IPS-20b (cell line): ENCODE measurements at regions not wholly inside any gene's neighbourhood (a gene's known extent, or its start where the extent isn't known, plus 50 kb on each side); places are given as distances from the start of the nearest gene placed in this dataset.
"Not testable (repeated sequence)": the region's sequence is repeated elsewhere in the genome, so short reads cannot be mapped to it uniquely, and the experiment has no call there.

Experiments
- H3K27ac ChIP-seq: one replicate; pipeline ENCODE4 v1.5.1; 2013; ENCODE audit warnings: low read length
- H3K27me3 ChIP-seq: 2 replicates; pipeline ENCODE4 v1.6.1; 2013; ENCODE audit warnings: mild to moderate bottlenecking, low read length, inconsistent platforms; ENCODE audit not compliant: insufficient read depth
- H3K36me3 ChIP-seq: 2 replicates; pipeline ENCODE4 v1.6.1; 2013; ENCODE audit warnings: low read depth, mild to moderate bottlenecking, inconsistent platforms, low read length, moderate library complexity; ENCODE audit not compliant: insufficient read depth
- H3K4me1 ChIP-seq: 2 replicates; pipeline ENCODE4 v1.6.1; 2013; ENCODE audit warnings: mild to moderate bottlenecking, control low read depth, inconsistent platforms, low read length, moderate library complexity; ENCODE audit not compliant: insufficient read depth
- H3K4me3 ChIP-seq: 2 replicates; pipeline ENCODE4 v1.5.1; 2013; ENCODE audit warnings: mild to moderate bottlenecking, low read length, inconsistent platforms
- H3K9ac ChIP-seq: 2 replicates; pipeline ENCODE4 v1.6.1; 2013; ENCODE audit warnings: low read depth, mild to moderate bottlenecking, inconsistent platforms, low read length, moderate library complexity
- H3K9me3 ChIP-seq: 2 replicates; pipeline ENCODE4 v1.6.1; 2013; ENCODE audit warnings: mild to moderate bottlenecking, low read depth, low read length, inconsistent platforms; ENCODE audit not compliant: insufficient read depth

DNA sequence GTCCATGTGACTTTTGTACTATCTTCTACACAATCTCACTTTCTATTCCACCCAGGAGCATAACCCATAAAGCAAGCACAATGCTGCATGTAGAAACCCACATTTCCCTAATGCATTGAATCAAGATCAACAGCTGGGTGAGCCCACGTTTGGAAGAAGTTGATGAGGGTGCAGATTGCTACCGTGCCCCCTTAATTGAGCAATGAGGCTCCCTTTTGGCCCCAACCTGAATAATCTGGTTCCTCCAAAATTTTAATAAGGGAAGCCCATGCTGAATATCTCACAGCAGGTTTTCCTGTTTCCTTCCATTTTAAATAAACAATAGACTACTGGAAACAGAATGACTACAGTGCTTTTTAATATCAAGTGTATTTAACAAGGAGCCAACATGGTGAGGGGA, 403.6 kb upstream of the SGCG start:
- H3K27me3 ChIP-seq = no peaks in the 10 kb centered on the region

DNA sequence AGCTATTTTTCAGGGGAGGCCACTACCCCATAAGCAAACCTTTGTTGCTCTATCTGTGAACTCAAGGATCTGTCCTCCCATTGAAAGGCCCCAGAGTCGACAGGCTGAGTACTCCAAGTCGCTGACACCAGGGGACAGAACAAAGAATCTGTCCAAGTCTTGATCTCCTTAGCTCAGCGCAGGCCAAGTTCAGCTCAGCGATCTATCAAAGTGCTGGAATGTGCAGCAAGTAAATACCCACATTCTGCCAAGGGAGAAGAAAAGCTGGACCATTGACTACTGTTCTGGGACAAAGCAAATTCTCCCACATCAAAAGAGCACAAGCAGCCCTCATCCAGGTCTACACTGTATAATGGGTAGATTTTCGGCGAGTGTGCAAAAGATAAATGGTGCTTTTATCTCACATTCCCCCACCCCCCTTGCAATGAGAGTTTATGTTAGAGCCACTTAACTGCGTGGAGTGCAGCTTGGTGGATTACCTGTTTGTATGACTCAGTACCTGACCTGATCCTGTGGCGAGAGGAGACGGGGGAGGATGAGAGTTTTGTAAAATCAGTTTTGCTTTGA, 391.7 kb upstream of the SGCG start:
- no peaks in the 10 kb centered on the region for H3K9me3 ChIP-seq
- no peak overlapping the region for H3K4me3 ChIP-seq
- H3K27me3 ChIP-seq = no peaks in the 10 kb centered on the region
- H3K4me1 ChIP-seq = no peaks in the 10 kb centered on the region
- H3K9ac ChIP-seq = no peak overlapping the region
- no peaks in the 10 kb centered on the region for H3K36me3 ChIP-seq
- H3K27ac ChIP-seq = no peak overlapping the region

More for the DNA sequence above, 403.6 kb upstream of the SGCG start:
- H3K4me3 ChIP-seq = no peak overlapping the region
- H3K4me1 ChIP-seq = no peaks in the 10 kb centered on the region
- no peaks in the 10 kb centered on the region for H3K36me3 ChIP-seq
- no peaks in the 10 kb centered on the region for H3K9me3 ChIP-seq
- H3K27ac ChIP-seq = no peak overlapping the region
- no peak overlapping the region for H3K9ac ChIP-seq

- no peaks in the 10 kb centered on the region for H3K4me1 ChIP-seq
- no peak overlapping the region for H3K27ac ChIP-seq
- no peaks in the 10 kb centered on the region for H3K36me3 ChIP-seq
- H3K4me3 ChIP-seq = no peak overlapping the region
- H3K9ac ChIP-seq = no peak overlapping the region
- H3K9me3 ChIP-seq = no peaks in the 10 kb centered on the region
- no peaks in the 10 kb centered on the region for H3K27me3 ChIP-seq
Observed at GRCh38 chr13:22789916-22790315, 390.9 kb upstream of the SGCG start.

GRCh38 chr13:22793598-22794134, 387.1 kb upstream of the SGCG start:
- Histone ChIP-seq H3K4me1 (no peaks in the 10 kb centered on the region), H3K27me3 (no peaks in the 10 kb centered on the region), H3K36me3 (no peaks in the 10 kb centered on the region), H3K9ac (no peak overlapping the region), H3K27ac (no peak overlapping the region), H3K4me3 (no peak overlapping the region), H3K9me3 (no peaks in the 10 kb centered on the region)

DNA sequence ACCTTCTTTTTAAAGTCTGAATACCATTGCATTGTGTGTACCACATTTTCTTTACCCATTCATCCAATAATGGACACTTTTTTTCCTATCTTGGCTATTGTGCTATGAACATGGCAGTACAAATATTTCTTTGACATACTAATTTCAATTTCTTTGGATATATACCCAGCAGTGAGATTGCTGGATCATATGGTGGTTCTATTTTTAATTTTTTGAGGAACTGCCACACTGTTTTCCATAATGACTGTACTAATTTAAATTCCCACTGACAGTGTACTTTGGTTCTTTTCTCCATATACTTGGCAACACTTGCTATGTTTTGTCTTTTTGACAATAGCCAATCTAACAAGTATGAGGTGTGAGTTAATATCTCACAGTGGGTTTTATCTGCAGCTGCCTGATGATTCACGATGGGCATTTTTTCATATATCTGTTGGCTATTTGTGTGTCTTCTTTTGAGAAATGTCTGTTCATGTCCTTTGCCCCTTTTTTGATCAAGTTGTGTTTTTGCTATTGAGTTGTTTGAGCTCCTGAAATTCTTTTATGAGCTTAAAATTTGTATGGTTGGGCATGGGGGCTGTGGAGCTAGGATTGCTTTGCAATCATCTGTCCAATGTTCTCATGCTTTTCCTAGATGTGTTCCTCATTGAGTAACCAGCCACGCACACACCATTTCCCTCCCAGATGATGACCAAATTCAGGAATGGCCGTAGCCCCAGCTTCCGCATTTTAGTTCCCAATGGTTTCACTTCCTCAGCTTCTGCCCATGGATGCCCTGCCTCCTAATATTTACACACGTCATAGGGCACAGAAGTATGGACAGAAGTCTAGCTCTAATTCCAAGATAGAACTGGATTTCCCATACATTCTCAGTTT, 380.0 kb upstream of the SGCG start:
- Histone ChIP-seq H3K4me3 (no peak overlapping the region), H3K27me3 (no peaks in the 10 kb centered on the region), H3K36me3 (no peaks in the 10 kb centered on the region), H3K9me3 (no peaks in the 10 kb centered on the region; the same call in 1 of the 2 replicates), H3K27ac (no peak overlapping the region), H3K4me1 (no peaks in the 10 kb centered on the region; the same call in 1 of the 2 replicates), H3K9ac (no peak overlapping the region)

- Histone ChIP-seq H3K27me3 (no peaks in the 10 kb centered on the region), H3K9me3 (no peaks in the 10 kb centered on the region; the same call in 1 of the 2 replicates), H3K4me1 (no peaks in the 10 kb centered on the region; the same call in 1 of the 2 replicates), H3K4me3 (no peak overlapping the region), H3K27ac (no peak overlapping the region), H3K36me3 (no peaks in the 10 kb centered on the region), H3K9ac (no peak overlapping the region)
Observed at GRCh38 chr13:22801402-22802003, 379.3 kb upstream of the SGCG start.

- H3K36me3 ChIP-seq = no peaks in the 10 kb centered on the region
- H3K9me3 ChIP-seq = no peaks in the 10 kb centered on the region
- H3K4me3 ChIP-seq = no peak overlapping the region
- H3K27me3 ChIP-seq = no peaks in the 10 kb centered on the region
- H3K4me1 ChIP-seq = peaks cover 27% of the 10 kb centered on the region
- no peak overlapping the region for H3K27ac ChIP-seq
- 0 out of 2 replicates have a peak overlapping the region, but pooled peaks have one; percentile 56 for H3K9ac ChIP-seq
Observed at GRCh38 chr13:22812793-22813192, 368.0 kb upstream of the SGCG start.

DNA sequence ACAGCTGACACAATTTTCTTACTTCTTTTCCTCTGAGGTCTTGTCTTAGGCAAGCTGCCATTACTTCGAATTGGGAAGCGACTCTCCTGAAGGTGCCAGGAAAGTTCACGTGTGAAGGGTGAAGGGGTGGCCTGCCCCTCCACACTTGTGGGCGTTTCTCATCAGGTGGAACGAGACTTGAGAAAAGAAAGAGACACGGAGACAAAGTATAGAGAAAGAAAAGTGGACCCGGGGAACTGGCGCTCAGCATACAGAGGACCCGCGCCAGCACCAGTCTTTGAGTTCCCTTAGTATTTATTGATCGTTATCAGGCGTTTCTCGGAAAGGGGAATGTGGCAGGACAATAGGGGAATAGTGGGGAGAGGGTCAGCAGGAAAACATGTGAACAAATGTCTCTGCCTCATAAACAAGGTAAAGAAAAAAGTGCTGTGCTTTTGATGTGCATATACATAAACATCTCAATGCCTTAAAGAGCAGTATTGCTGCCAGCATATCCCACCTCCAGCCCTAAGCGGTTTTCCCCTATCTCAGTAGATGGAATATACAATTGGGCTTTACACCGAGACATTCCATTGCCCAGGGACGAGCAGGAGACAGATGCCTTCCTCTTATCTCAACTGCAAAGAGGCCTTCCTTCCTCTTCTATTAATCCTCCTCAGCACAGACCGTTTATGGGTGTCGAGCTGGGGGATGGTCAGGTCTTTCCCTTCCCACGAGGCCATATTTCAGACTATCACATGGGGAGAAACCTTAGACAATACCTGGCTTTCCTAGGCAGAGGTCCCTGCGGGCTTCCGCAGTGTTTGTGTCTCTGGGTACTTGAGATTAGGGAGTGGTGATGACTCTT, 367.0 kb upstream of the SGCG start:
- peak overlapping the region; percentile 3 for H3K27ac ChIP-seq
- H3K4me1 ChIP-seq = peaks cover 21% of the 10 kb centered on the region
- H3K36me3 ChIP-seq, H3K27me3 ChIP-seq, H3K9me3 ChIP-seq: not testable (repeated sequence)
- H3K9ac ChIP-seq = peak overlapping the region; percentile 56; the same call in 1 of the 2 replicates
- peak overlapping the region; percentile 48 for H3K4me3 ChIP-seq

DNA sequence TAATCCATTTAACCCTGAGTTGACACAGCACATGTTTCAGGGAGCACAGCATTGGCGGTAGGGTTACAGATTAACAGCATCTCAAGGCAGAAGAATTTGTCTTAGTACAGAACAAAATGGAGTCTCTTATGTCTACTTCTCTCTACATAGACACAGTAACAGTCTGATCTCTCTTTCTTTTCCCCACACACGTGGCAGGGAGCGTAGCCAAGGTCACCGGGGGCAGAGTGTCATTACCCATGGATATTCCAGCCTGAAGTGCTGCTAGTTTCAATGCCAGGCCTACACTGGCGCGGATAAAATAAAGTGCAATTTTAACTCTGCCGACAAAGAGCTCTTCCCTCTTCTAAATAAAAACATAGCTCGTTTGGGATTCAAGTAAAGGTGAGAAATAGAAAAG, 366.3 kb upstream of the SGCG start:
- not testable (repeated sequence) for H3K36me3 ChIP-seq, H3K27me3 ChIP-seq, H3K9ac ChIP-seq, H3K9me3 ChIP-seq, H3K4me3 ChIP-seq, H3K27ac ChIP-seq
- H3K4me1 ChIP-seq = peaks cover 21% of the 10 kb centered on the region

DNA sequence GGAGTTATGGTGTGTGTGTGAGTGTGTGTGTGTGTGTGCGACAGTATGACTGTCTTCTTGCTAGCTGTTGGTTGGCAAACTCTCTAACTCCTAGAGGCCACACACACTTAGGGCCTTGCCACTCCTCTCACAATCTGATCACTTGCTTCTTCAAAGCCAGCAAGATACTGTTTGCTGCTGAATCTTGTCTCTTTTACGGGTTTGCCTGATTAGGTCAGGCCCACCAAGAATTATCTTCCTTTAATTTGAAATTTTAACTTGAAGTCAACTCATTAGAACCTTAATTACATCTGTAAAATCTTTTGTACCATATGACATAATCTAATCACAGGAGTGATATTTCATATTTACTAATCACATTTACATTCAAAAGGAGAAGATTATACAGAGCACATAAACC, 359.2 kb upstream of the SGCG start:
- Histone ChIP-seq H3K27ac (no peak overlapping the region), H3K36me3 (no peaks in the 10 kb centered on the region), H3K4me3 (no peak overlapping the region), H3K9me3 (no peaks in the 10 kb centered on the region; the same call in 1 of the 2 replicates), H3K9ac (no peak overlapping the region), H3K27me3 (no peaks in the 10 kb centered on the region), H3K4me1 (no peaks in the 10 kb centered on the region)

GRCh38 chr13:22825186-22825585, 355.6 kb upstream of the SGCG start:
- Histone ChIP-seq H3K27me3 (no peaks in the 10 kb centered on the region), H3K36me3 (no peaks in the 10 kb centered on the region), H3K27ac (no peak overlapping the region), H3K4me1 (no peaks in the 10 kb centered on the region), H3K9me3 (no peaks in the 10 kb centered on the region), H3K9ac (no peak overlapping the region), H3K4me3 (no peak overlapping the region)
